ENCODE measurements at regions not wholly inside any gene's neighbourhood (a gene's known extent, or its start where the extent isn't known, plus 50 kb on each side); places are given as distances from the start of the nearest gene placed in this dataset.

DNA sequence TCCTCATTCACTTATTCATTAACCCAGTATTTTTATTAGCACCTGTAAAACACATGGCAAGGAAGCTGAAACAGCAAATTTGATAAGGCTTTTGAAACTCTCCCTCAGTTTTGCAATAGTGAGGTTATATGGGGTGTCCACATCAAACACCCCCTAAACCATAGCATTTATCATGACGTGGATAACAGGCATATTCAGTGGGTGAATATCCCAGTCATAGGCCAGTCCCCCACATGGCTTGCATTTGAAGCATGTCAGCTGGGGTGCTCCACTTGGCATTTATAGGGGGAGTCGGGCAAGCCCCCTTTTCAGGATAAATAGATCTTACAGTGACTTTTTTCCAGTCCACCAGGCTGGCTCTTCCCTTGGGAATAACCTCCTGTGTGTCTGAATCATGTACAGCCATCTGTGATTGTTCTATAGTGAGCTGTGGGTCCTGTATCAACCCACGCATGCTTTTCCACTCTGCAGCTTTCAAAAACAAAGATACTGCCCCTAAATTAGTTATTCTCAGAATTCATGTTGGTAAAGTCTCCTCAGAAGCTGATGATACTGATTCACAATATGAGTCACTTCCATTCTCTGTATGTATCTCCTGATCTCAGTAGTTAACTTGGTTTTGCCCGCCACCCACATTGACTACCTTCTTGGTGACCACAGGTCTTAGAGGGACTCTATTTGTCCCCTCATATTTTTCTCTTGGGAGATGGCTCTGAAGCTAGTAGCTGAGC, 84.4 kb upstream of the SPIN1 start:
- TF ChIP-seq, protein P1, sequence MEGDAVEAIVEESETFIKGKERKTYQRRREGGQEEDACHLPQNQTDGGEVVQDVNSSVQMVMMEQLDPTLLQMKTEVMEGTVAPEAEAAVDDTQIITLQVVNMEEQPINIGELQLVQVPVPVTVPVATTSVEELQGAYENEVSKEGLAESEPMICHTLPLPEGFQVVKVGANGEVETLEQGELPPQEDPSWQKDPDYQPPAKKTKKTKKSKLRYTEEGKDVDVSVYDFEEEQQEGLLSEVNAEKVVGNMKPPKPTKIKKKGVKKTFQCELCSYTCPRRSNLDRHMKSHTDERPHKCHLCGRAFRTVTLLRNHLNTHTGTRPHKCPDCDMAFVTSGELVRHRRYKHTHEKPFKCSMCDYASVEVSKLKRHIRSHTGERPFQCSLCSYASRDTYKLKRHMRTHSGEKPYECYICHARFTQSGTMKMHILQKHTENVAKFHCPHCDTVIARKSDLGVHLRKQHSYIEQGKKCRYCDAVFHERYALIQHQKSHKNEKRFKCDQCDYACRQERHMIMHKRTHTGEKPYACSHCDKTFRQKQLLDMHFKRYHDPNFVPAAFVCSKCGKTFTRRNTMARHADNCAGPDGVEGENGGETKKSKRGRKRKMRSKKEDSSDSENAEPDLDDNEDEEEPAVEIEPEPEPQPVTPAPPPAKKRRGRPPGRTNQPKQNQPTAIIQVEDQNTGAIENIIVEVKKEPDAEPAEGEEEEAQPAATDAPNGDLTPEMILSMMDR (IDR thresholded peaks at IDR 0.05 in 2 of 3, conservative IDR thresholded peaks at IDR 0.05 in 1 of 3; ENCODE audit: borderline replicate concordance in 1 of 3, insufficient read depth in 1 of 3, low read depth in 2 of 3, low read length in 2 of 3) = no peak
- TF ChIP-seq CEBPB (IDR thresholded peaks at IDR 0.05; ENCODE audit: low read depth) = no peak
- TF ChIP-seq SRF (IDR thresholded peaks at IDR 0.05; ENCODE audit: low read depth) = no peak
- TF ChIP-seq EZH2 (IDR thresholded peaks at IDR 0.05) = no peak
- no peak for TF ChIP-seq ATF3 (IDR thresholded peaks at IDR 0.05)
- no peak for TF ChIP-seq ZNF274 (IDR thresholded peaks at IDR 0.05; ENCODE audit: low read depth, low read length)
